Uterus (tissue), 2 donors: ENCODE measurements at regions not wholly inside any gene's neighbourhood (a gene's known extent, or its start where the extent isn't known, plus 50 kb on each side); places are given as distances from the start of the nearest gene placed in this dataset.

Experiments used
- POLR2A ChIP-seq, 2 donors: fragments of 450-650 bp; IDR thresholded peaks; one replicate each; pipeline ENCODE4 v1.6.1; 2016; ENCODE audit warnings: antibody characterized with exemption in 2 of 2, mild to moderate bottlenecking in 1 of 2, moderate library complexity in 1 of 2
- TF ChIP-seq, protein P1 (sequence below), 4 experiments: fragments of 200-600 bp in 2 of 4; fragments of 450-650 bp in 2 of 4; sonication (generic) in 2 of 4; IDR thresholded peaks; one replicate each; pipeline ENCODE4 v1.5.1; 2016 to 2019; ENCODE audit warnings: antibody characterized with exemption in 4 of 4, mild to moderate bottlenecking in 2 of 4, moderate library complexity in 1 of 4

DNA sequence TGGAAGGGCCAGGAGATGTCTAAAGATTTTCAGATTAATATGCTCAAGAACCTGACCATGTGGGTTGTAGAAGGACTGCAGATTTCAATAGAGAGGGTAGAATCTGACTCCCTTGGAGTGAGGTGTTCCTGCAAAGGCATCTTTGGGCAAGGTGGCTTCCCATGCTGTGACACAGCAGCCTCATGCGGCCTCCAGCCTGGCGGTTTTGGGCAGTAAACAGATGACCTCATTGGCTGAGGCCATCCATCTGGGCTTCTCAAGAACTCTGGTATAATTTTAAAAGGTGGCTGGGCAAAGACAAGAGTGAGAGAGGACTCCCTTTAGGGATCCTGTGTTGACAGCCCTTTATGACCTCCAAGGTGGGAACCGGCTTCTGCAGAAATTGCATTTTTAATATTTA, 90.3 kb upstream of the ERCC6L2 start:
- TF ChIP-seq, protein P1, sequence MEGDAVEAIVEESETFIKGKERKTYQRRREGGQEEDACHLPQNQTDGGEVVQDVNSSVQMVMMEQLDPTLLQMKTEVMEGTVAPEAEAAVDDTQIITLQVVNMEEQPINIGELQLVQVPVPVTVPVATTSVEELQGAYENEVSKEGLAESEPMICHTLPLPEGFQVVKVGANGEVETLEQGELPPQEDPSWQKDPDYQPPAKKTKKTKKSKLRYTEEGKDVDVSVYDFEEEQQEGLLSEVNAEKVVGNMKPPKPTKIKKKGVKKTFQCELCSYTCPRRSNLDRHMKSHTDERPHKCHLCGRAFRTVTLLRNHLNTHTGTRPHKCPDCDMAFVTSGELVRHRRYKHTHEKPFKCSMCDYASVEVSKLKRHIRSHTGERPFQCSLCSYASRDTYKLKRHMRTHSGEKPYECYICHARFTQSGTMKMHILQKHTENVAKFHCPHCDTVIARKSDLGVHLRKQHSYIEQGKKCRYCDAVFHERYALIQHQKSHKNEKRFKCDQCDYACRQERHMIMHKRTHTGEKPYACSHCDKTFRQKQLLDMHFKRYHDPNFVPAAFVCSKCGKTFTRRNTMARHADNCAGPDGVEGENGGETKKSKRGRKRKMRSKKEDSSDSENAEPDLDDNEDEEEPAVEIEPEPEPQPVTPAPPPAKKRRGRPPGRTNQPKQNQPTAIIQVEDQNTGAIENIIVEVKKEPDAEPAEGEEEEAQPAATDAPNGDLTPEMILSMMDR (IDR thresholded peaks at IDR 0.05): no peak
- no peak for TF ChIP-seq POLR2A (IDR thresholded peaks at IDR 0.05)
